Fibroblast of skin of left quadriceps (primary cell): ENCODE measurements at regions not wholly inside any gene's neighbourhood (a gene's known extent, or its start where the extent isn't known, plus 50 kb on each side); places are given as distances from the start of the nearest gene placed in this dataset.

Source experiments
- DNase-seq, 2 experiments: peaks; one replicate each; pipeline ENCODE4 v3.0.0-alpha.2; 2013; ENCODE audit warnings: low read depth in 2 of 2

DNA sequence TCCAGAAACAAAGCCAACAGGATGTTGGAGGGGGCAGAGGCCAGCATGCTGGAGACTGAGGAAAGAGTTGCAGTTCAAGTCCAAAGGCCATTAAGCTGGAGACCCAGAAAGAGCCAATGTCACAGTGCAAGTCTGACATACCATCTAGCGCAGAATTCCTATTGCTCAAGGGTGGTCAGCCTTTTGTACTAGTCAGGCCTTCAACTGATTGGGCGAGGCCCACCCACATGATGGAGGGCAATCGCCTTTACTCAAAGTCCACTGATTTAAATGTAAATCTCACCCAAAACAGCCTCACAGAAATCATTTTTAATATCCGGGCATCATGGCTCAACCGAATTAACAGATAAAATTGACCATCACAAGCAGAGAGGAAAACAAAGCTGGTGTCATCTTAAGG is 113.9 kb downstream of the RCN1 start:
- no peak for DNase-seq

DNA sequence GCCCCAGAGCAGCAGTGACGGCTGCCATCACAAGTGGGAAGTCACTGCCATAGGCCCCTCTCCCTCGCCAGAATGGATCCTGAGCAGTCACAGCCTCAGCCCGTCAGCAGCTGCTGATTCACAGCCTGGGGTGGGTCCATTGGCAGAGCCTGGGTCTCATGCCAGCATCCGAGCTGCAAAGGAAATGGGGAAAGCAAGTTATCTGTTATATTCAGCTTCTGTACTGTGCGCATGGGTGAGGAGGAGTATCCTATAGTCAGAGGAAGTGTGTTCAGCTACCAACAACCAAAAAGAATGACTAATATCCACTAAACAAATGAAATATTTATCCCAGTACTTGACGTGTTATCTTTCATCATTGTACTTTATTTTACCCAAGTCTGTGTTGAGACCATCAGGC is 119.7 kb downstream of the RCN1 start:
- DNase-seq, result peak; percentile 38 to 44

DNA sequence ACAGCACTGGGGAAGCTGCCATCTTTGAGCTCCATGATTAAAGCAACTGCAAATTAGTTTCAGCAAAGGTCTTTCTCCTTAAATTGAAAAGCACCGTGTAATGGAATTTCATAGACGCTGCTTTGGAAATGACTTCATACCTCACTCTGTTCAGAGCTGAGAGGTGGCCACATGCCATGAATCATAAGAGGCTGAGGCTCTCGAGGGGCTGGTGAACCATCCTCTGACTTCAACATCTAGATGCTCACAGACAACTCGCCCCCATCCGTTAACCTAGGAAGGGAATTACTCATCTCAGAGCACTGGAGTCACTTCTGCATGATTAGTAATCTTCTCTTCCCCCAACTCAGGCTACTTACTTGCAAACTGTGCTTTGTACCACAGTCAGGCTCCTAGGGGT is 122.3 kb downstream of the RCN1 start:
- DNase-seq, result peak; percentile 87 to 89

DNA sequence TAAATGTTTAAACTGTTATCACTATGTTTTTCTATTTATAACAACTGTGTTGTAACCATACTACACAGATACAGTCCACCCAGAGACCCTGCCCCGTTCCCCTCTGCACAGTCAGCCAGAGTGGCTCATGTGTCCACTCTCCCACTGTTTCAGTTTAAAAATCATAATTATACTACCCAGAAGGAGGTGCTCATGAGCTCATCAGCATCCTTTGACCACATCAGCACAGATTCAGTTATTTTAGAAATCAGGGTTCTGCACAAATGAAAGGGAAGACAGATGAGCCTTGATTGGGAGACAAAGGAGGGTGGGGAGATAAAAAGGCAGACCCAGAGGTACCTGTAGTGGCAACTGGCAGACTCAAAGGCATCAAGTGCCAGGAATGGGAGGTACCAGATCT is 124.3 kb downstream of the RCN1 start:
- DNase-seq, result no peak

DNA sequence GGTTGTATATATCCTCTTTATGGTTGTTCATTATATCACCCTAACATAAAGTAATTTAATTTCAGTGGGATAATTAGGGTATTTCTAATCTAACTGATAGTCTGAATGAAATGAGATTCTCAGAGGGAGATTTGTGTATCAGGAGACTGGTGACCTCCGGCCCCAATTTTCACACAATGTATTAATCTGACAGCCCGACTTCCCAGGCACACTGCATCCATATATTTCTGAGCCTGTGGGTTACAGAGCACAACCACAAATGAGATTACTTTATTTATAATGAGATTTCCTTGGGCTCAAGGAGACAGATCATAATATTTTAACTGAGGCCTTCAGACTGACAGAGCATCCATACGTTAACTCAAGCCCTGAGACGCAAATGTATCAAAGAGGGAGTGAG is 125.9 kb downstream of the RCN1 start:
- DNase-seq, result no peak

DNA sequence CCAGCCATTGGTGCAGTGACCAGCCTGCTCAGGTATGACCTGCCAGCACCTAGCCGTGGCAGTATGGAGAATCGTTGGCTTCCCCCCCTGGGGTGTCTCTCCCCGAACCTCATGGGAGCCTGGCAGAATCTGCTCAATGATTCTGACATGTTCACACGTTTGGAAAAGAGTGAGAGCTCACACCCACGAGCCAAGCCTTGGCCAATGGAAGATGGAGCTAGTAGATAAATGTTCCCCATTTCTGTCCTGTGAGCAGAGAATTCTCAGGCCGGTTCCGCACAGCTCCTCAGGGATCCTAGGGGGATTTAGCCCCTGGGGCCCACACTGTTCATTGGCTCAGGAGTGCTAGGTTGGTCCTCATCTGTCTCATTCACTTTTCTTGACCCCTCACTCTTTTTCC is 128.4 kb downstream of the RCN1 start:
- no peak for DNase-seq

DNA sequence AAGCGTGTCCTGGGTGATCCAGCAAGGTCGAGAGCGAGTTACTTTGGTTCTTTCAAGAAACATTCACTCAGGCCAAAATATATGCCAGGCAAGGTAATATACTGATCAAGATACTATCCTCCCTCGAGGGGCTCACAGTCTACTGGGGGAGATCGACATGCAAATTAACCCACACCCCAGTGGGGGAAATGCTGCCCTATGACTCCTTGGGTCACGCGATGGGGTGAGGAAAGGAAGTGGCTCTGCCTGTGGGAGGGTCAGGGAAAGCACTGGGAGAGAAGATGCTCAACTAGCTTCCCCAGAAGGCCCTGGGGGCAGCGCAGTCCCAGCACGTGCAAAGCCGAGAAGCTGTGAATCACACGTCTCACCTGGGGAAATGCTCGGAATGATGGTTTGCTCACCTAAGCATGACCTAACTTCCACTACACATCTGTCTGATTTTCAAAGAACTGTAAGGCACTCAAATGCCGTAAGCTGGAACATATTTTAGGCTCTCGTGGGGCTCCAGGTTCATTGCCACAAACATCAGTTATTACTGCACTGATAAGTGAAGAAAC is 130.7 kb downstream of the RCN1 start:
- no peak for DNase-seq

DNA sequence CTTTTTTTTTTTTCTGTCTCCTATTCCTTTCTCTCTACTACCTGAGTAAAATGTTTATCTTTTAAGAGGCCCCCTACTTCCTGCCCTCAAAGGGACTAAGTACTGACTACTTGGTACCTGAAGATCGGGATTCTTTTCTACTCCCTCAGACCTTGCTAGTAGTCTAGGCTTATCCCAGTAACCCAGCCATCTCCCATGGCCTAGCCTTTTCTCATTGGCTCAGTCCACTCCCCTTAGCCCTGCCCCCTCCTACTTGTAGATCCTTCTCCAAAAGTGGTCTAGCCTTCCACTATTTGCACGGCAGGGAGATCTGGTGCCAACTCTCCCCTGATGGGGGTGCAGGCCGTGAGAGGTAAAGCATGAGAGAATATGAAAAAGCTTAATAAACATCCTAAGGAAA is 133.7 kb downstream of the RCN1 start:
- no peak for DNase-seq

DNA sequence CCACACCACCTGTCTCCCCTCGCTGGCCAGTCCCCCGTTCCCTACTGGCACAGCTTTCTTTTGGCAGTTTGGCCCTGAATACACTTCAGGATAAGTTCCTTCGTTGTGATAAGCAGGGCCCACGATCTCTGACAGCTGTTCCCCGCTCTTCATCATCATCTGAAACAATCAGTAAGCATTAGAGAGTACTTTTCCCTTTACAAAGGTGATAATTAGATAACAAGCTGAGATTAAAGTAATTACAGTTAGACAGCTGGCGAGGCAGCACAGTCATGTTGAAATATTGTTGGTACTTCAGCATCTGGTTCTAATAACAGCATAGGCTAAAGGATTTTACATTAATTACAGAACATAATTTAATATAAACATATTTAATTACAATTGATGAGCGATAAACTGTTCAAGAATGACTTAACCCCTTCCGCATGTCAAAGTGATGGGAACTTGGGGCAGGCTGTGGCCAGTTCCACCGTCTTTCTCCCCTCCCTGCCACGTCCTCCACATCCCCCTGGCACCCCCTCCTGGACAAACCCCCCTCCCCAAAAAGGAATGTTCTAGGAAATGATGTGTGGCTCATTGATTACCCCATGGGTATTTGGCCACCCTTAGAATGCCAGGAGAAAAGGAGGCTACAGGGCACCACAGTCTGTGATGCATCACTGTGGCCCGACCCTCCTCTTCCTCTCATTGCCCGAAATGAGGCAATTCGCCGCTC is 134.9 kb downstream of the RCN1 start:
- DNase-seq, result no peak

DNA sequence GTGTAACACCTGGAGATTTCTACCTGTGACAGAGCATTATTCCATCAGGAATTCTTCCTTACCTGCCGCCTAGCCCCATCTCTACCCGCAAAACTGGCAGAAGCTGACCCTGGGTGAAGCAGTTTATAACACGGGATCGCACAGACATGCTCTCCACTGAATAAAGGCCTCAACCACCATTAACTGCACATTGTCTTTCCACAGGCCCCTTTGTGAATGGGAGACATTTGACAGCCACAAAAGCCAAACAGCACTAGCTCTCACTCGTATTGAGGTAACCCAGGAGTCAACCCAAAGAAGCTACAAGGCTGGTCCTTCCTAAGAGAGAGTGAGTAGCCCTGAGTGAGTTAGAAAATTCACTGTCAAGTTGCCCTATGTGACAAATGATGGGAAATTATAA is 135.6 kb downstream of the RCN1 start:
- DNase-seq, result no peak

DNA sequence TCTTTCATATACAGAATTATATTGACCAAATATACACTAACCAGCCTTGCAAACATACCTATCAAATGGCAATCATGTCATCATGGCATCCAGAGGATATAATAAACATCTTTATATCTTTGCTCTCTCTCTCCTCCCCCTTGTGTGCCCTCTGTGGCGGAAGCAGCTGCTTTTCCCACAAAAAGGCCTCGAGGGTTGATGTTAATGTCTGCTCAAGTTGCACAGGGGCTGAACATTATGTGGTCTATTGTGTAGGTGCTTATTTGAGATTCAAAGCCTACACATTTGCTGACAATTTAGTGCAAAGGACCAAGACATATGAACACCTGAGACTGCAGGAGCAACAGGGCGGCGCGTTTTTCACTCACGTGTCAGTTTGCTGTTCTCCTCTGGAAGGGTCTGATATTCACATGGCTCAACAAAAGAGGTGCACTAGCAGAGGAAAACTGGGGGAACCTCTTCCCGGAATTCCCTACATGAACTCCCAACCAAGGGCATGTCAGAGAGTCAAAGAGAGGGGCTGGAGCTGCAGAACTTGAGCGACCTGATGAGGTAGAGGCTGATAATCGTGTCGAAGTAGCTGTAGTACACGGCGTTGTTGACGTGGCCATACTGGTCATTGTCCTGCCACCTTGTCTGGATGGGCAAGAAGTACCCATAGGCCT is 138.8 kb downstream of the RCN1 start:
- DNase-seq, result no peak

DNA sequence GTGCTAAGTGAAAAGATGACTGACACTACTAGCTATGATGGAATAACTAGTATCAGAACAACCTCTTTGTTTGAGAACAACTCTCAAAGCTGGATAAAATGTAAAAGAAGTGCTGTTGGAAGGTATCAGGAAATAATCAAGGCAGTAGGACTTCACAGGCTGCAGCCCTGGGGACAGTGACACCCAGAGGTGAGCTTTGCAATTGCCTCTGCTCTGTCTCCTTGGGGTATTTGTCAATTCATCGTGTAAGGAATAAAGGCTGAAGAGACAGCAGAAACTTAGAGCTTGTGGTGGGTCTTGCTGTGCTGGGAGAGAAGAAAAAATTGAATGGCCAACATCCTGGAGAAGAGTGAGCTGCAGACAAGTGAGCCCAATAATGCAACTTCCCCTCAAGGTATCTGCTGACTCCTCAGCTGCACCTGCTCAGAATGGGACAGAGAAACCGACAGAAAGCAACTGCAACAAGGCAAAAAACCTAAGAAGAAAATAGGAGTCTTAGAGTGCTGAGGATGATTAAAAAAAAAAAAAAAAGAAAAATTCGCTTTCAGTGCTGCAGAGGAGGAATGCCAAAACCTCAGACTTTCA is 141.1 kb downstream of the RCN1 start:
- DNase-seq, result no peak

DNA sequence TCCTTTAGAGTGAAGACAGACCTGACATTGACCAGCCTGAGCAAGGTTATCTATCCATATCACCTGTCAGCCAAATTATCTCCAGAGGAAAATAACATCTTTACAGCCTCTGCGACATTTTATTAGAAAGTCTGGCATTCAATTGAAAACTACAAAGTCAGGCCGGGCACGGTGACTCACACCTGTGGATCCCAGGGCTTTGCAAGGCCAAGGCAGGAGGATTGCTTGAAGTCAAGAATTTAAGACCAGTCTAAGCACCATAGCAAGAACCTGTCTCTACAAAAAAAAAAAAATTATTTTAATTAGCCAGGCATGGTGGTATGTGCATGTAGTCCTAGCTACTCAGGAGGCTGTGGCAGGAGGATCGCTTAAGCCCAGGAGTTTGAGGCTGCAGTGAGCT is 141.6 kb downstream of the RCN1 start:
- DNase-seq, result no peak

DNA sequence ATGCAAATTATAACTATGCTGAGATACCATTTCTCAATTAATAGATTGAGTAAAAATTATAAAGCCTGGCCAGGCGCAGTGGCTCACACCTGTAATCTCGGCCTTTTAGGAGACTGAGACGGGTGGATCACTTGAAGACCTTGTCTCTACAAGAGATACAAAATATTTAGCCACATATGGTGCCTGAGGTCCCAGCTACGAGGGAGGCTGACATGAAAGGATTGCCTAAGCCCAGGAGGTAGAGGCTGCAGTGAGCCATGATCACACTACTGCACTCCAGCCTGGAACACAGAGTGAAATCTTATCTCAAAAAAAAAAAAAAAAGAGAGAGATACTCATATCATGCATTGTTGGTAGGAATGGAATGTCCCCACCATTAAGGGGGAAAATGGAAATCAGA is 142.4 kb downstream of the RCN1 start:
- no peak for DNase-seq

DNA sequence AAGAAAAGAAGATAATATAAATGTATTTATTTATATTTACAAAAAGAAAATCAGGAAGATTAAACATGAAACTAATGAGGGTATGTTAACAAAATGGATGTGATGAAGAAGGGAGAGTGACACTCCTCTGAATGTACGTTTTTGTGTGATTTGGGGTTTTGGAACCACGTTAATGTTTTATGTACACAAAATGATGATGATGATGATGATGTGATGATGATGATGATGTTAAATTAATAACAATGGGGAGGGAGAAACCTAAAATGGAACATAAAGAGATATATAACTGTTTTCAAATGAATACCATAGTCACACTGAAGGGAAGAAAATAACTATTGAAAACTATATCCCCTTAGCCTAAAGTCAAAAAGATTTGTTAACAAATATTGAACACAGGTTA is 143.1 kb downstream of the RCN1 start:
- no peak for DNase-seq

DNA sequence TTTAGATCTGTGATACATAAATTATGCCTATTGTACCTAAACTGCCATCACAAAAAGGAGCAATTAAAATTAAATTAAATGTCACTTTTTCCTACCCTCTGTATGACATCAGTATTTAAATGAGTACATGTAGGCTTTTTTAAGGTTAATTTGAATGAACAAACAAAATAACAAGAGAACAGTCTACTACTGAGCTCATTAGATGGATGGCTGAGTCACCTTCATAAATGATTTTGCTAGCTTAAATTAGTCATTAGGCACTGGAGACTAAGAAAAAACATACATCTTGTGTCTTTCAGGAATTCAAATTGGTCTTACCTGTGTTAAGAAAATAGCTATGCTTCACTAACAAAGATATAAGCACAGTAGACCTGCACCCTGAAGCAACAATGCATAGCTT is 153.6 kb downstream of the RCN1 start:
- DNase-seq, result no peak

DNA sequence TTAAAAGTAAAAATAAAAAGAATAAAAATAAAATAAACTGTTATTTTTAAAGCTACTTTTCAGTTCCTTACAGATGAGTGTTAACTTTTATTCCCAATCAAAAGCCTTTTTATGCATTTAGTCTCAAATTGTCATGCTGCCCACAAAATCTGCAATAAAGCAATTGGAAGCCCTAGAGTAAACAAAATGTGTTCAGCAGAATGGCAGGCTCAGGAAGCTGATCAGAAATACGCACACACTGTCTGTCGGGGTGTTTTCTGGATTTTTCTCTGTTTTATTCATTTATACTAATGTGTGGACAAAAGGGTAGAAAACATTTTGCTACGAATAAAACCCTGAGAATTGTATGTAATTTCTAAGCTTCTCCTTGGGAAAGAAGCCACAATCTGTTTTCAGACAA is 162.8 kb downstream of the RCN1 start:
- no peak for DNase-seq

DNA sequence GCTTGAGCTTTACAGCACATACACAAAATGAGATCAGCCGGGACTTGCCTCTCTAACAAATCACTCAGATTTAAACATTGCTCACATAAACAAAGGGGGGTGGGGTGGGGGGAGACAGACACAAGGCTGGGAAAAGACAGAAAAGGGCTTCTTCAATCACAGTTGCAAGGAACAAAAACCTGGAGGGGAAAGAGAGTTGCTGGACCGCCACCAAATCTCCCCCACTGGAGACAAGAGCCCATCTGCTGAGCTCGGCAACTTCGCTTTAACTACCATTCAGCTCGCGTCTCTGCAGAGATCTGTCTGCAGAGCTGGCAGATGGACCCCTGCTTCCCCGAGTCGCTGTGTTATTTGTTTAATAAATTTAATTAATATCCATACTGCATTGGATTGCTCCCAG is 165.0 kb downstream of the RCN1 start:
- DNase-seq, result no peak

DNA sequence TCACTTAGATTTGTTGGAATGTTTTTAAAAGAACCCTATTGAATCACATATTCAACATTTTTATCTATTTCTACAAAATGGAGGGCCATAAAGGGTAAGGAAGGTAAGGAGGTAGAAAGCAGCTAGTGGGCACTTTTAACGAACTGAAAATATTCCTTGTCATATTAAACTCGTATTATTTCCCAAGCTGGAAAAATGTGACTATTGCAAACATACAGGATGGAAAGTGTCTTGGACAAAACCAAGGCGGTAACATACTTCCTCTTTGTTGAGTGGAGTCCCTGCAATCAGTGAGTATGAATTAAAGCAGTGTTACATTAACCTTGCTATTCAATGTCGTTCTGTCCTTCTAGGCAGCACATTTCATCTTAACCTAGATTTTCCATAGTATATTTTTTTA is 165.6 kb downstream of the RCN1 start:
- no peak for DNase-seq

DNA sequence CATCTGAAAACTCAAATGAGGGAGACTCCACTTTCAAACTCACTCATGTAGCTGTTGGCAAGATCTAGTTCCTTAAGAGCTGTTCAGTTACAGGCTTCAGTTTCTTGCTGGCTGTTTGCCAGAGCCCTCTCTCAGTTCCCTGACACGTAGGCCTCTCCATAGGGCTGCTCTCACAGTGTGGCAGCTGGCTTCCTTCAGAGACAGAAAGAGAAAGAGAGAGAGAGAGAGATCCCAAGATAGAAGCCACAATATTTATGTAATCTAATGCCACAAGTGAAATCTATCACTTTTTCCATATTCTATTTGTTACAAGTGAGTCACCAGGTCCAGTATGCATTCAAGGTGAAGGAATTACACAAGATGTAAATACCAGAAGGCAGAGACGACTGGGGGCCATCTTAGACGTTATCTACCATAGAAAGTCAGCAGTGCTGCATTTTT is 168.8 kb downstream of the RCN1 start:
- peak; percentile 37 to 46 for DNase-seq

DNA sequence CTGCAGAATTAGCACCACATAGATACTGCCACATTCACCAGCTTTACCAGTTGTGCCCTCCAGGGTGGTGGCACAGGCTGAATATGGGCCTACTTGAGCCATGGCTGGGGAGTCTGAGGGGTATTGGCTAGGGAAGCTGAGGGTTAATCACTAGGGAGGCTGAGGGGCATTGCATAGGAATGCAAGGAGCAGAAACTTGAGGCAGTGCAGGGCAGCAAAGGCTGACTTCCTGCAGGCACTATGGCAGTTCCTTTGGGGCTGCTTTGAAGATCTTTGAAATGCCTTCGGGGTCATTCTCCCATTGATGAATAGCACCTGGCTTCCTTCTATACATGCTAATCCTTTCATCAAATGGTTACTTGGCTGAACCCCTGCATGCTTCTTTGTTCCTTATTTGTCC is 171.5 kb downstream of the RCN1 start:
- DNase-seq, result no peak

DNA sequence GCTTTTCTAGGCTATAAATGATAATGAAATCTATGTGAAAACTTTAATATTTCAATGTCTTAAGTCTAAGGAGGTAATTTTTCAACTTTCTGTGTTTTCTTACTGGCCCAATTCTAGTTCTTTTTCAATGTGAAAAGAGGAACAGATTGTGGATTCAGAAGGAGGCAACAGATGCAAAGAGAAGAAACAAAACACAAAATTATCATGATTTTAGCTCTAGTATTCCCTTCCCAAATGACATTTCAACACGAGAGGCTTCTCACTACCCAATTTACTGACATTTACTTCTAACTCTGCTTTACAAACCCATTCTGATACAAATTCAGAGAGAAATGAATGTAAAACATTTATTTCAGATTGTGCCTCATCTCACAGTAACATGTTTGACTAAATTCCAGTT is 169.4 kb downstream of the WT1 start:
- DNase-seq, result no peak

DNA sequence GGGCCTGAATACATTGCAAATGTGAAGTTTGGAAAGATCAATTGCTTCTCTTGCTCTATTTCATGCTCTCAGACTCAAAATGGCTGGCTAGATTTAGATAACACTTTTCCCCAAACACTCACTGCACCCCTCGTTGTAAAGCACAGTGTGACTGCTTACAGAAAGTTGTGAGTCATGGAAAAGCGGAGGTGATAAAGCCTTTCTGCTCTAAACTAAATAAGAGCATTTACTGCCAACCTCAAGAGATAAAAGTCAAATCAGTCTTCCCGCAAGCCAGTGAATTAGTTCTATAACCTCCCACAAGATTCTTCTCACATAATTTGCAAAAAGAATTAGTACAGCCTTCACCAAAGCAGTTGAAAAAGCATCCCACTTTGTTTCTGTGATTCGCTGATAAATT is 168.7 kb downstream of the WT1 start:
- no peak for DNase-seq
